Activated CD4-positive, CD25-positive, alpha-beta regulatory T cell (primary cell): ENCODE measurements at regions not wholly inside any gene's neighbourhood (a gene's known extent, or its start where the extent isn't known, plus 50 kb on each side); places are given as distances from the start of the nearest gene placed in this dataset.

Source experiments
- DNase-seq, 4 experiments: peaks; one replicate each; lab custom pipeline; 2025; lab: John Stamatoyannopoulos, UW

DNA sequence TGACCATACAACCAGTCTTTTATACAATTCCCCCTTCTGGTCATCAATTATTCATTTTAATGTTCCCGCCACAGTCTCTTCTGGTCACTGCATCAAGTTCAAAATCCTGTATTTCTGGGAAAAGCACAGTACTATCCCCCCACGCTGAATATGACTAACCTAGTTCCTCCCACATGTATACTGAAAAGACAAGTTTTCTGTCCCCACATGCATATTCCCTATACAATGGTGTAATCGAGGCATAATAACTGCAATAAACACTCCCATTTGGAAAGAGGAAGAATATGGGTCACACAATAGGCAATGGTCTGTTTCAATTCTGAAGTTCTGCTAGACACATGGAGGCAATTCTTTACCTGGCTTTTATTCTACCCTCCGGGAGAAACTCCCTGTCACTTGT, 344.9 kb downstream of the EFNA5 start:
- no peak for DNase-seq

DNA sequence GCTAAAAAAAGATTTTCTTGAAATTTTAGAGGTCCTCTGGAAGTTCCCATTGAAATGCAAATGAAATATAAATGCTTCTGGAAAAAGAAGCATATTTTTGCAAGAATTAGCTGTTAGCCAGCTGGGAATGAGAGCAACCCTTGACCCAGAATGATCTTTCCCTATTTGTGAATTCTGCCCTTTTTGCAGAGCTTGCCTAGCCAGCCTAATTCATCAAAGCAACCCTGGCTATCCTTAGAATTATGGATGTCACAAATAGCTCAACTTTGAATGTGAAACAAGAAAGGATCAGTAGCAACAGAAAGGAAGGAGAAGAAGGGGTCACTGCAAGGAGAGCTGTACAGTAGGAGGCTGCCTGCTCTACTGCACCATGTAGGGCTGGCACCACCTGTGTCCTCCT, 345.9 kb downstream of the EFNA5 start:
- no peak for DNase-seq

DNA sequence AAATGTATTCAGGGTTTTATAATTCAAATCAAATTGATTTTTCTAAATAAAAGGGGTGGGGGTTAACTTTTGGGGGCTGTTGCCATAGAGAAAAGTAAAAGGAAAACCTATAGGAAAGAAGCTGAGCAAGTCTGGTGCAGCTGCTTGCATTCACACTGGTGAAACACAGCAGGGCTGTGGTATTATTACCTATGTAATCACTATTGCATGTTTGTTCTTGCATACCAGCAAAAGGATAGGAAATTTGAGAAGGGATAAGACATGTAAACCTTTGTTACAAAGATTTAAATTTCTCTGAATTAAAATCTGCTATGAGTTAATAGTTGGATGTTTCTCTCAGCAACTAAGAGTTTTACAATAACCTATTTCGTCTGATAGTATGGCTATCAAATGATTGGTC, 346.7 kb downstream of the EFNA5 start:
- DNase-seq, result no peak

DNA sequence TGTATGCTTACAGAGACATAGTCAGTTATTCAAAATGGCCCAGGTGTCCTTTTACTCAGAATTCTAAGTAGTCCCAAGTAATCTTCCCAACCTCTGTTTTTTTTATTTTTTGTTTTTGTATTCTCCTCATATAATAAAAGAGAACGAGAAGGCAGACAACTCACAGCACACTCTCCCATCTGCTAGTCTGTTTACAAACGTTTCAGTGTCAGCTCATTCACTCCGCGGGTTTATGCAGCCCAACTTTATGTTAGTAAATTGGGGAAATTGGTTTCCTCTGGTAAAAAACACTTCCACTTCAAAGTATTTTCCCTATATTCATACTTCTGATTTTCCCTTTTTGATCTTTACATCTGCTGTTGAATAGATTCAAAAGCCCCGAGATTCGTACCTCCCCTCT, 347.2 kb downstream of the EFNA5 start:
- no peak for DNase-seq

DNA sequence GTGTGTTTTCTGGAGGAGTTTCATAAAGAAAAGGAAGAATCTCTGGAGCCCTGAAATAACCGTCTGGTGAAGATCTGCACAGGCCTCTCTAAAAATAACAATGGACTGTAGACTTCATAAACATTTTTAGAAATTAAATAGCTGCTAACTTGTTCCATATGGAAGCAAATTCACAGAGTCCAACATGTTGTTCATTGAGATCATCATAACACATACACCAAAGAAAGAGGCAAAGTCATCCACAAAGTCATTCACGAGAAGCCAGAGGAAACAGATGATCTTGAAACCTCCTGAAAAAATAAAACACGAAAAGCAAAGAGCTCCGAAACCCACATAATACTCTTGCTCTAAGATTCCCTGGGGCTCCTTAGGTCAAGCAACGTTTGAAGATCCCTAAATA, 347.8 kb downstream of the EFNA5 start:
- no peak for DNase-seq

DNA sequence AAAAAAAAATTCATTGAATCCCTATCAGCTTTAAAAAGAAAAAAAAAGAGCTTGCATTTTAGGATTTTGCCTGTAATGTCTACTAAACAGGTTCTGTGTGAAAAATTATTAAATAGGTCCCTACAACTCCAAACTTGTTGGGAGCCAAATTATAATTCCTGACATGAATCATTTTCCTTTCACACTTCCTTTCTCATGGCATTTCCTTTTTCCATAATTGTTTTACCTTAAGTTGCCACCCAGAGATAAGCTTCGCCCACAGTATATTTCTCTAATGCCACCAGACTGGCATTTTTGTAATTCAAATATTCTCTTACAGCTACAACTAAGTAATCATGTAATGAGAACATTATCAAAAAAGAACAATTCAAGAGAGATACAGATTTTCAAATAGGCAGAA, 348.8 kb downstream of the EFNA5 start:
- no peak for DNase-seq

DNA sequence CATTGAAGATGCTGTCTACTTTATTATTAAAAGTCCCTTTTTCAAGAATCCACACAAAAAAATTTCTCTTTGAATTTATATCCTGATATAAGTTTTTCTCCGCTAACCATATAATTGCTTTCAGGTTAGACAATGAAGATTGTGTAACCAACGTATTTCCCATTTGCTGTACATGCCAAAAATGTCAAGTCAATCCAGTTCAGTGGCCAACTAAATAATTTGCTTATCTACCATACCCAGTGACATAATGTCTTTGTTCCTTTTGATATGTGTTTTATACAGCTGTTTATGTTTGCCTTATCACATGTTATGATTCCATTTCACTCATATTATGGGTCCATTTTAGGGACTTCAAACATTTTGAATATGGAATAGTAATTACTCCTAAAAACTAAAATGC, 349.9 kb downstream of the EFNA5 start:
- DNase-seq, result no peak

DNA sequence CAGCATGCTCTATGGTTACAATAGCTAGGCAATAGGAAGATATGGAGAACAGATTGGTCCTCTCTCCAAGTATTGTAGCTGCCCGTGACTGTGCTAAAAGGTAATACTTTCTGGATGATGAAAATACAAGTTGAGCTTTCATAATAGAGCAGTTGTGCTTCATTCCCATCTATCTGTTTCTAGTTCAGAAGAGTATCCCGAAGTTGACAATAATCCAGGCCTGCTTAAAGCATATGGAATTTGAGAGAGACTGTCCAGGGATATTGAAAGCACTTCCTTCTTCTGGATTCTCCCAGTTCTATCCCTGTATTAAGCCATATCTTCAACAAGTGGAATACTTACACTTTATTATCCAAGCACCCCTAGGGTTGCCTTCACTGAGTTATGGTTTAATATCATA, 350.4 kb downstream of the EFNA5 start:
- DNase-seq, result no peak

DNA sequence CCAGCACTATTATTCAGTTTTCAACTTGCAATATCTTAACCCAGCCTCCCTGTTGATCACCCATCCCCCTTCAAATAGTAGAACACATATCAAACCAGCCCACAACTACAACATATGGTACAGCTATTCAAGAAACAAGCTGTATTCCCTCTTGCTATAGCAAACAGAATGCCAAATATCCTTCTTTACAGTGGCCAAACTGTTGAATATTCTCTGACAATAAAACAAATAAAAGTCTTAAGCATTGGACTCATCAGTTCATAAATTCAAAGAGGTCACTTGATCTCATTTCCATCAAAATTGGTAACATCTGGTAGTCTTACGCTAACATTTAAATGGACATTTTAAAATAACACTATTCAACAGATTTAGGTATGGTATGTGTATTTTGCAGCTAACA, 350.8 kb downstream of the EFNA5 start:
- DNase-seq, result no peak

DNA sequence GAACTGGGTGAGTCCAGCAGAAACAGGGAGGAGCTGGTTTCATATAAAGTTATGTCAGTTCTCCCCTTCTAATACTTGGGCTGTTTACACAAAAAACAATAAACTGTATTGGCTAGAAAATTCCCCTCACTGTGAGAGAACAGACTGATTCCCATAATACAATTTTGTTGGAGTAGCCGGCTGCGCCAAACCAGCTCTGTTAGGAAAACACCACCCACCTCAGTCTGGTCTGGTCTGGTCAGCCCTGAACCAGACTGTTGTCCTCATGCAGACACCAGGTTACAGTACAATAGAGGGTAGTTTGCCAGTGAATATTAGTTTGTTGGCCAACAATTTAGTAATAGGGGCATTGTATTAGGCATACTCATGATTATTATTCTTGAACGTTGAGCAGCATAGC, 356.4 kb downstream of the EFNA5 start:
- no peak for DNase-seq

DNA sequence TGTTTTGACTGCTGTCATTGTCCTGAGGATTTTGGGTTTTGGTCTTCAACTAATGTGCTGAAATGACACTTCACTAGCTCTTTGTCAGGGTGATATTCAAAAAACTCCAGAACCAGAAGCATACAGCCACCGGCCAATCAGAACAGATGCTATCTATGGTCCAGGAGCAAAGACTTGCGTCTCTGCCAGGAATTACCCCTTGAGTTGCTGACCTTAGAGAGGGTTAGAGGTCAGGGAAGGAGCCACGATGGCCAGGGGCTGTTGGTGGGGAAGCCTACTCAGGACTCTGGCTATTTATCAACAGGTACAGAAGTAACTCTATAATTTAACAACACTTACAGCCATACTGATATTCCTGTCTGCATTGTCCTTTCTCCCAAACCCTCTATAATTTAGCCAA, 356.8 kb downstream of the EFNA5 start:
- DNase-seq, result no peak

DNA sequence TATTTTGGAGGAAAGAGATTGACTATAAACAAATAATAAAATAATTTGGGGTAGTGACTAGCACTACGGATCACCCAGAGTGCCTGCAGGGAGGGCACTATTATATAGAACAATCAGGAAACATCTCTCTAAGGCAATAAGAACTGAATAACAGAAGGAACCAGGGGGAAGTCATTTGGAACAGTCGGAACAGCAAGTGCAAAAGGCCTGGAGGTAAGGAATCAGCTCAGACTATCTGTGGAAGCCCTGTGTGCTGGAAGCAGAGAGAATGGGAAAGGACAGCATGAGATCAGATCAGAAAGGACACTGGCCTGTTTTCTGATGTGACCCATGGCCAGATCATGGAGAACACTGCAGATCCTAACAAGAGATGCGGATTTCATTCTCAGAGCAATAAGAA, 357.6 kb downstream of the EFNA5 start:
- no peak for DNase-seq

DNA sequence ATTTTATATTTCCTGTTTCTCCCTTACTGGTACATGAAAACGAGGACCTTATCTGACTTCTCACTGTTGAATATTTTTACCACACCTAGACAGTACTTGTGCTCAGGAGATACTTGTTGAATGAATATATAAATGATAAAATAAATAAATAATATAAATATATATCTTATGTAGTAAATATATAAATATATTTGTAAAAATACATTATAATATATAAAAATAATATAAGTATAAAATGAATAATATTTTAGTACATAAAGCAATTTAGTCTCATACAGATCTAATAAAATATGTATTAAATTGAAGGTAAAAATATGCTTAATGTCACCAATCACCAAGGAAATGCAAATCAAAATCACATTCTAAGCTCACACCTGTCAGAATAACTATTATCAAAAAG, 360.6 kb downstream of the EFNA5 start:
- DNase-seq, result no peak

DNA sequence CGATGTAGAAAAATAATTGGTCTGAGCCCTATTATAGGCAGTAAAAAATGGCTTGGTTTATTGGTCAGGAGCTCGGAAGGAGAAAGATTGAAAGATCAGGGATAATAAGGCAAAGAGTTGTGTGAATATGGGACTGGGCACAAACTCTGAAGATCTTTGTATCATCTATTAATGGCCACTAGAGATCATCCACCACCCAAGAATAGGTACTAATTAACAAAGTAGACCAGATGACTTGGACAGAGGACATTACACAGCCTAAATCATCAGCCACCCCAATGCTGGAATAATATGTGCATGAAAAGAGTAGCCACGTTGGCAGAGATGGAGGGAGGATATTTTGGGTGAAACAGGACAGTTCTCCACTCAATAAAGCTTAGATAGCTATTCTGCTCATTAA, 364.1 kb downstream of the EFNA5 start:
- DNase-seq, result no peak

DNA sequence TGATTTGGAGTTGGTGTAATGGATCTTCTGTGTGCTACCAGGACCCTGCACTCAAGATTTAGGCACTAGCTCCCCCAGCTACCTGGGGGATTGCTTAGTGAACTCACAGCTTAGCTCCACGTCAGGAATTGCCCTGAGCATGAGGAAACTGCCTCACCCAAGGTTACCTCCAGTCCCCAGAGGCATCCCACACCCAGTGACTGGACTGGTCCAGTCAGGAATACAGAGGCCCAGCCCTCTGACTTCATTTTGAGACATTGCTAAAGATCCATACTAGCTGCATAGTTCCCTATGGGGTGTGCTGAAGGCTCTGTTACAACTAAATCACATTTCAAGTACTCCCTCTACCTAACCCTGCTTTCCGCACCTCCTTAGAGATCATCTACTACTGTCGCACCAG, 364.7 kb downstream of the EFNA5 start:
- DNase-seq, result no peak

DNA sequence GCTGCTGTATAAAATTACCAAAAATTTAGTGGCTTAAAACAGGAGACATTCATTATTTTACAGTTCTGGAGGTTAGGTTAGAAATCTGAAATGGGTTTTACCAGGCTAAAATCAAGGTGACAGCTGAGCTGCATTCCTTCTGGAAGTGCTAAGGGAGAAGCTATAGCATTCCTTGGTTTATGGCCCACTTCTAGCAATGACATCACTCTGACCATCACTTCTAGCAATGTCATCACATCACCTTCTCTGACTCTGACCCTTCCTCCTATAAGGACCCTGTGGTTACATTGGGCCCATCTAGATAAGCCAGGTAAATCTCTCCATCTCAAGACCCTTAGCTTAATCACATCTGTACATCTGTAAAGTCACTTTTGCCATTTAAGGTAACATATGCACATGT, 366.1 kb downstream of the EFNA5 start:
- DNase-seq, result no peak

DNA sequence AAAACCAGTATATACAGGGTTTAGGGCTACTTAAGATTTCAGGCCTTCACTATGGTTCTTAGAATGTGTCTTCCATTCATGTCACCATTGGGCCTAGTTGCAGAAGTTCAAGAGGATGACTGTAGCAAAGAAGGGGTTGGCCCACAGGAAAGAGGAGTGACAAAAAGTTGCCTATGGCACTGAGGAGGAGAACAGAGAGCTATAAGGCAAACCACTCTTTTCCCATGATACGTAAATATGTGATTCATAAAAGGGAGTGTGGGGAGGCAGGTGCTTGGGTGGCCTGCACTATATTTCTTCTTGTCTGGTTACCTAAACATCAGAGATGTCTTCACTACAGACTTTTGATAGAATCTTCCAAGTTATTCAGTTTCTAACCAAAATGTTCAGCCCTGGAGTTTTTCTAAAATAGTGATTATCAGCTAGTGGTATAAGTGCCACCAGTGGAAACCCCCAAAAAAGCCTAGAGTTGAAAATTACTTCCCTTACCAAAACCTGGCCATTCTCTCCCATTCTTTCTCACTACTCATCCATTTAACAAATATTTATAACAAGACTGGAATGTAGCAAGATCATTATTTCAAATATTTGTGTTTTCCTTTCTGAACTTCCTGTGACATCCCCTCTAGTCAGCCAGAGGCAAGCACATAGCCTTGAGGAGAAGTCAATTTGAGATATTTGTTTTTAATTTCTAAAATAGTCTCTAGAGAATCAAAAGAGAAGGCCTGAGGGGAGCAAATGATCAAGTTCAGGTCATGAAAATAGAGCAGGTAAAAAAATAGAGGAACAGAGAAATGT, 367.4 kb downstream of the EFNA5 start:
- DNase-seq, result no peak

DNA sequence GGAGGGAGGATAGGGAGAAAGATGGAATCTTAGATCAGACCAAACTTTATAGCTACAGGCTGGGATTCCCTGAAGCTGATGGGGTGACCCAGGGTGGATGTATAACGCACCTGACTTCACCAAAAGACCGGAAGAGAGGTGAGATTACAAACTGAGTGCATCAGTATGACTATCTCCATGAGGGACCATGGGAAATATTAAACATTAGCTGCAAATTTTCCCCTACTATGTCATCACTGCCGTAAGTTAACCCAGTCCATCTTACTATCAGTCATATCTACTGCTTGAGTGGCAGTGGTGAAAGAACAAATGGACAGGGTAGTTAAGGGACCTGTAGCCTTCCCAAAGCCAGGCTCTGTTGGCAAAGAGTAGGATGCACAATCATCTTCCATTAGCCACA, 368.3 kb downstream of the EFNA5 start:
- DNase-seq, result no peak

DNA sequence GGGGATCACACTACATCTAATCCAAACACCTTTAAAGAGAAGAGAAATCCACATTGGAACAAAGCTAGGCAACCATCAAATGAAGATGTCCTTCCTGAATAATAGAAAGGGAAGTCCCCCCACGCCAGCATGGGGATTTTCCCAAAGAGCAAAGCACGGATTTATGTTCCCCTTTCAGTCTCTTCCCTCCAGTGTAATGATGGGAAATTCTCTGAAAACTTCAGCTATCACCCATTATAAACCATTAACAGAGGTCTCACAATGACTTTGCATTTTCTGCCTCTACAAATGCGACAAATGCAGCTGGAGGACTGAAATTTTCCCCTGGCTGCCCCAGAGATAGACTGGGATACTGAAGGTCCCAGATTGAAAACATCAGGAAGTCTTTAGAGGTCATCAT, 368.7 kb downstream of the EFNA5 start:
- DNase-seq, result no peak

DNA sequence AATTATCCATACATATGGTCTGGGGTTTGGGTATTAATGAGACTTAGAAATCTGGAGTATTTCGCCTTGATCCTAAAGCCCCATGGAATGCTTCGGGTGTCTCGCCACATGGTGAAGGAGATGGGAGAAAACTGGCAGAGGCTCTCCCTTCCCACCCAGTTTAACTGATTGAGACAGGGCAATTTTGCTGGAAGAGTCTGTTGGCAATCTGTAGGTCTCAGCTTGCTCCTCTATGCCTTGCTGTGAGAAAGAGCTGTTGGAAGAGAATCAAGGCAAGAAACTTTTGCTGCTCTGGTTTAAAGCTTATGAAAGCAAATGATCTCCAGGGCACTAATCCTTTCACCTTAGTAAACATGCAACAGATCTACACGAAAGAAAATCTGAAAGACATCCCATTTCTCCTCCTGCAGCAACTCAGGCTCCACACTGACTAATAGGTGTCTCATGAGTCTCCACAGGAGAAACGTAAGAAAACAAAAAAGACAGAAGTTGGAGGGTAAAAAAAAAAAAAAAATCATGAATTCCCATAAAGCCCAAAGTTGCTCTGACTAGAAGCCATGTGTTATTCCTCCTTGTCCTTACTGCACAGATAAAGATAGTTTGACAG, 369.9 kb downstream of the EFNA5 start:
- no peak for DNase-seq

DNA sequence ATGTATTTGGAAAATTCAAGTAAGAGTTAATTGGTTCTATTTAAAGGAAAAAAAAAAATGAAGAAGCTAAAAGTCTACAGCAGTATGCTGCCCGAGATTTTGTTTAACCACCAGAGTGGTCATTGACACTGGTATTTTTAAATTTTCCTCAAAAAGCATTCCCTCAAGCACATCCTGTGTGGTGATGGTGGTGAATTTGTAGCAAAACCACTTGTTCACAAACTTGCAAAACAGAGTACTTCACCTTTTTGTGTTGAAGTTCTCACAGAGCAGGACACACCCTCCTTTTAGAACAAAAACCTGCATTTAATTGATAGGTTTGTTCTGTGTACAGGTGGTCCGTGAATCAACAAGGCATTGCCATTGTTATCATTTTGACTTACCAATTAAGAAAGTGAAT, 374.2 kb downstream of the EFNA5 start:
- no peak for DNase-seq

DNA sequence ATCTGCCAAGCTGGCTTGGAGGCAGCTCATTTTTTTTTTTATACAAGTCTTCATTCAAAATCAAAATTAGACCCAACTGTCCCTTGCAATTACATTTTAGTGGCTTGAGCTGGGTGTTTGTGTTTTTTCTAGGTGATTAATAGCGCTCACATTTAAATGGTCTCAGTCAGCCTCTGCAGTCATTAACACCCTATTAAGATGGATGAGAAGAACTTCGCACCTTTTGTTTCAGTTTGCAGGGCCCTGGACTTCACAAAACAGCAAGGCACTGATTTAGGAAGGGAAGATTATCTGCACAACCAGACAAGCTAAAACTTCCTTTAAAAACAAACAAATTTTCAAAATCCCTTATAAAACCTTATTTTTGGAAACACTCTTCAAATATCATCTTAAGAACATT, 374.8 kb downstream of the EFNA5 start:
- no peak for DNase-seq

DNA sequence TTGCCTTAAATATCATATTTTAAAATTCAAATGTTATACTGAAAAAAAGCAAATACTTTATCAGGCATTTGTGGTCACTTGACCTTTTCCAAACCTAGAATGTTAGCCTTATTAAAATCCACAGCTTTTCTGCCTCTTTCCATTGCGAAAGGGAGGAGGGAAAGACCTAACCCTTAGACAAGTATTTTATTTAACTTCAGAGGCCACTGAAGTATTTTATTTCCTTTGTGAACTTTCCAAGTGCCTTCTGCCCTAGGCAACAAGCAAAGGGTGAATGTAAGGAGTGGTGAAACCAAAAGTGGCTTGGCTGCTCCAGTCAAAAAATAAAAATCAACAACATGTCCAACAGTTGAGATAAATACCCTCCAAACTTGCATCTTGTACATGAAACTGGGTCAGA, 376.1 kb downstream of the EFNA5 start:
- no peak for DNase-seq

DNA sequence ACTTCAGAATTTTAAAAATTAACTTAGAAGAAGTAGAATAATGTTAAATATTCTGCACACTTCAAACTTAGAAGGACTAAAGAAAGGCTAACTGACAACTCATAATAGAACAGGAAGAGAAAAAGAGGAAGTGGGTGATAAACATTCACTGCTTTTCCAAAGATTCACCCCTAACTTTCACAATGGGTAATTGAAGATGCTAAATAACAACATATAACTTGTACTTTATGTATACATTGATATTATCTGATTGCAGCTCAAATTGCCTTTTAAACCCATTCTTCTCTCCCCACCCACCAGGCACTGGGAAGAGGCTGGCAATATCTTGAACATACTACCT, 376.6 kb downstream of the EFNA5 start:
- no peak for DNase-seq
